Caco-2 (cell line): ENCODE measurements at regions not wholly inside any gene's neighbourhood (a gene's known extent, or its start where the extent isn't known, plus 50 kb on each side); places are given as distances from the start of the nearest gene placed in this dataset.

Experiments used
- BruUV-seq: library from RNA; stranded (reverse); fragments of 400-500 nt; replicated peaks from 2 replicates; lab custom pipeline; 2021; lab: Mats Ljungman, UMichigan
- CTCF ChIA-PET: fragments of 300-600 bp; sonication (Branson Sonifier 250); formaldehyde crosslinking; loops from one replicate; lab custom pipeline; 2022; ENCODE audit warnings: antibody characterized with exemption; lab: Charles Lee
- POLR2A ChIA-PET: fragments of 300-600 bp; sonication (Branson Sonifier 250); formaldehyde crosslinking; loops from one replicate; lab custom pipeline; 2022; ENCODE audit warnings: antibody characterized with exemption; lab: Charles Lee
- DNase-seq, 2 experiments: peaks; one replicate each; pipeline versions ENCODE4 v3.0.0 to v3.0.0-alpha.2; 2020 to 2022
- H3K27me3 ChIP-seq: replicated peaks from 2 replicates; pipeline ENCODE4 v1.6.0; 2011; ENCODE audit warnings: low read length; ENCODE audit not compliant: control insufficient read depth, insufficient read depth
- H3K36me3 ChIP-seq: 2 replicates; pipeline ENCODE4 v1.5.1; 2011; ENCODE audit warnings: low read length; ENCODE audit not compliant: control insufficient read depth, insufficient read depth
- H3K4me1 ChIP-seq: fragments of 250-450 bp; sonication (Bioruptor Pico); 2 replicates; pipeline ENCODE4 v1.5.1; 2020; ENCODE audit warnings: mild to moderate bottlenecking
- H3K4me3 ChIP-seq: 2 replicates; pipeline ENCODE4 v1.5.1; 2011; ENCODE audit warnings: low read depth, mild to moderate bottlenecking, control low read depth, low read length
- H3K9me3 ChIP-seq: fragments of 250-450 bp; sonication (Bioruptor Pico); 2 replicates; pipeline ENCODE4 v1.5.1; 2020; ENCODE audit warnings: mild to moderate bottlenecking, moderate library complexity
- H3K27ac Mint-ChIP-seq: one replicate; pipeline ENCODE4 v1.8.0; 2022; ENCODE audit warnings: mixed read lengths; ENCODE audit not compliant: unreplicated experiment
- H3K27me3 Mint-ChIP-seq: one replicate; pipeline ENCODE4 v1.8.0; 2022; ENCODE audit warnings: mixed read lengths; ENCODE audit not compliant: insufficient read depth, unreplicated experiment
- H3K36me3 Mint-ChIP-seq: one replicate; pipeline ENCODE4 v1.8.0; 2022; ENCODE audit warnings: mild to moderate bottlenecking, mixed read lengths; ENCODE audit not compliant: insufficient read depth, unreplicated experiment
- H3K4me1 Mint-ChIP-seq: one replicate; pipeline ENCODE4 v1.8.0; 2022; ENCODE audit warnings: low read depth, mixed read lengths; ENCODE audit not compliant: unreplicated experiment
- H3K4me3 Mint-ChIP-seq: one replicate; pipeline ENCODE4 v1.8.0; 2022; ENCODE audit warnings: mild to moderate bottlenecking, moderate library complexity, mixed read lengths; ENCODE audit not compliant: unreplicated experiment
- H3K9me3 Mint-ChIP-seq: one replicate; pipeline ENCODE4 v1.8.0; 2022; ENCODE audit warnings: mixed read lengths; ENCODE audit not compliant: unreplicated experiment
- CTCF ChIP-seq, 2 experiments: fragments of 200-600 bp in 1 of 2; IDR thresholded peaks; 1 replicate in 1 of 2; 2 replicates in 1 of 2; pipeline versions ENCODE4 v1.5.1 to v1.8.0; 2011 to 2022; ENCODE audit warnings: antibody characterized with exemption in 1 of 2, control low read depth in 1 of 2, inconsistent platforms in 1 of 2, low read depth in 1 of 2, low read length in 1 of 2, mild to moderate bottlenecking in 1 of 2, moderate library complexity in 1 of 2; ENCODE audit not compliant: insufficient read depth in 1 of 2, severe bottlenecking in 1 of 2, unreplicated experiment in 1 of 2
- intact Hi-C: fragments of 100-400 bp; cut with micrococcal nuclease; formaldehyde crosslinking; loops from one replicate; pipeline ENCODE4 v1.10.0; 2022; ENCODE audit not compliant: unreplicated experiment

DNA sequence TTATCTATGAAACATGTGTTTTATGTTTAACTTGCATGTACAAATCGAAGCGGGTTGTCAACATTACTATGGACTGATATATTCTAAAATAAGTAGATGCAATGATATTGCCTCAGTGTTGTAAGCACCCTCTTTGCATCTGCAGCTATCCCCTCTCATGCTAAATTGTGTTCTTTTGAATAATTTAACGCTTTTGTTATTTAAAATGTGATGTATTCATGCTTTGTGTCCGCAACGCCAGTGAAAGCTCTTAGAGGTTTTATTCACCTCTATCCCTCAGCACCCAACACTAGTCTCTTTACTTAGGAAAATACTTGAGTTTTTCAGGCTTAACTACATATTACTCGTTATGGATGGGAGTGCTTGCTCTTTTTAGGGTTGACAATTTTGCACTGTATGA, 173.7 kb upstream of the ID4 start:
- Mint-ChIP-seq H3K4me3 (no peak overlapping the region), H3K9me3 (no peaks in the 10 kb centered on the region), H3K27ac (no peak overlapping the region), H3K27me3 (peaks cover 8% of the 10 kb centered on the region), H3K36me3 (no peaks in the 10 kb centered on the region), H3K4me1 (no peaks in the 10 kb centered on the region)
- H3K27me3 ChIP-seq: no peaks in the 10 kb centered on the region
- ChIA-PET CTCF (no interaction called here), POLR2A (no interaction called here)
- no peak for DNase-seq
- H3K36me3 ChIP-seq: no peaks in the 10 kb centered on the region
- TF ChIP-seq CTCF (IDR thresholded peaks at IDR 0.05; ENCODE audit: insufficient read depth in 1 of 2, low read depth in 1 of 2, low read length in 1 of 2, severe bottlenecking in 1 of 2, unreplicated experiment in 1 of 2): no peak
- no TSS peak for BruUV-seq
- intact Hi-C loops: no loop called here
- H3K4me3 ChIP-seq: no peak overlapping the region
- H3K9me3 ChIP-seq: no peaks in the 10 kb centered on the region
- H3K4me1 ChIP-seq: no peaks in the 10 kb centered on the region

DNA sequence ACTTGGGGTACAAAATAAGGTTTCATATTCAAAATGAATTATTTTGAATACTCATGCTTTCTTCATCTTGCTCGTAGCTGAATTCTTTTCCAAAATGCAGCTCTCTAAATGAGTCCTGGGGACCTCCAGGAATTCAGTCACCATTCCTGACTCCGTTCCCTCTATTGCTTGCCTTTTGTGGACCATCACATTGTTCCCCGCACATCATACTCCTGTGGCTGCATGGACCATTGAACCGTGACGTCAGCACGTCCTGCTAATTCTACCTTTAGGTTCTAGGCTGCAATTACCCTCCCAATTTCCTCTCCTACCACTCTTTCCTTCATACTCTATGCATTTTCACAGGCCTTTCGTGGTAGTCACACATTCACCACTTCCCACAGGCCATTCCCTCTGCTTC, 173.1 kb upstream of the ID4 start:
- POLR2A ChIA-PET: no interaction called here
- CTCF ChIA-PET: no interaction called here
- H3K4me1 Mint-ChIP-seq: no peaks in the 10 kb centered on the region

DNA sequence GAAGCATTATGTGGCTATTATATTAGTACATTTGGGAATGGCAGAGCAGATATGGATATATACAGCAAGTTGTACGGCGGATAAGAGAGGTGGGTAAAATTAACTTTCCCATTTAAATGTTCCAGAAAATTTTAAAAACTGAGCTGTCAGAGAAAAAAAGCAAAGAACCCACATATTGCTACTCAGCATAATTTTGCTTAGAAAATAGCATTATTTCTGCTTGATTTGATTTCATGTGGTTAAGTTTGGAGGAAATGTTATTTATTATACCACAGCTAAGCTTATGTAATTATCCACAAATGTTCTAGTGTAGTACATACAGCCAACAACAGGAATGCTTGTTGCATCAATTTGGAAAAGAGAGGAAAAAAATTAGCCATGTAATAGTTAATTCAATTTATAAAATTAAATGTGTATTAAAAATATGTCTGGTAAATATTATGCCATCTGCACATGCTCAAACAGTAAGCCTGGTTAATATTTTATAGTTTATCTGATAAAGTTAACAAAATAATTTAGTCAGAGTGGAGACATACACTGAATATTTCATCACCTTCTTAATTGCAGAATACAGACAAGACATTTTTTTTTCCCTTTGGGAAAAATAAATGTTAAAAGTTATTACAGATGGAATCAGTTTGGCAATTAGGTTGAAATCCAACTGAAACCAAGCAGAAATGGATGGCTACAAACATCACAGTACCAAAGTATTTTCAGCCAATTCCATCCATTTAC, 172.1 kb upstream of the ID4 start:
- no peaks in the 10 kb centered on the region for H3K9me3 ChIP-seq
- ChIA-PET POLR2A (no interaction called here), CTCF (no interaction called here)
- no peak overlapping the region for H3K4me3 ChIP-seq
- no peak overlapping the region for H3K4me3 Mint-ChIP-seq
- H3K27me3 Mint-ChIP-seq: peaks cover 11% of the 10 kb centered on the region
- DNase-seq: no peak
- H3K9me3 Mint-ChIP-seq: no peaks in the 10 kb centered on the region
- no peaks in the 10 kb centered on the region for H3K4me1 Mint-ChIP-seq
- no peak overlapping the region for H3K27ac Mint-ChIP-seq
- intact Hi-C loops: no loop called here
- no peaks in the 10 kb centered on the region for H3K36me3 ChIP-seq
- H3K27me3 ChIP-seq: no peaks in the 10 kb centered on the region
- no peaks in the 10 kb centered on the region for H3K36me3 Mint-ChIP-seq
- BruUV-seq: no TSS peak
- H3K4me1 ChIP-seq: no peaks in the 10 kb centered on the region
- TF ChIP-seq CTCF (IDR thresholded peaks at IDR 0.05; ENCODE audit: insufficient read depth in 1 of 2, low read depth in 1 of 2, low read length in 1 of 2, severe bottlenecking in 1 of 2, unreplicated experiment in 1 of 2): no peak

More for the DNA sequence above, 173.1 kb upstream of the ID4 start:
- no TSS peak for BruUV-seq
- TF ChIP-seq CTCF (IDR thresholded peaks at IDR 0.05; ENCODE audit: insufficient read depth in 1 of 2, low read depth in 1 of 2, low read length in 1 of 2, severe bottlenecking in 1 of 2, unreplicated experiment in 1 of 2): no peak
- intact Hi-C loops: no loop called here
- Mint-ChIP-seq H3K27ac (no peak overlapping the region), H3K9me3 (no peaks in the 10 kb centered on the region), H3K36me3 (no peaks in the 10 kb centered on the region), H3K27me3 (peaks cover 8% of the 10 kb centered on the region), H3K4me3 (no peak overlapping the region)
- DNase-seq: no peak
- H3K27me3 ChIP-seq: no peaks in the 10 kb centered on the region
- no peaks in the 10 kb centered on the region for H3K4me1 ChIP-seq
- no peaks in the 10 kb centered on the region for H3K36me3 ChIP-seq
- H3K9me3 ChIP-seq: no peaks in the 10 kb centered on the region
- no peak overlapping the region for H3K4me3 ChIP-seq
